SK-N-MC (cell line): ENCODE measurements at regions not wholly inside any gene's neighbourhood (a gene's known extent, or its start where the extent isn't known, plus 50 kb on each side); places are given as distances from the start of the nearest gene placed in this dataset.

Experiments
- DNase-seq: peaks from one replicate; pipeline ENCODE4 v3.0.0-alpha.2; 2011; ENCODE audit warnings: low read depth, low spot score
- H3K27ac ChIP-seq: fragments of 200-600 bp; sonication (generic); 2 replicates; pipeline ENCODE4 v1.5.1; 2016; ENCODE audit warnings: mixed run types
- H3K36me3 ChIP-seq: fragments of 200-600 bp; sonication (generic); 2 replicates; pipeline ENCODE4 v1.6.1; 2017; ENCODE audit warnings: antibody characterized with exemption, low read length, mixed read lengths; ENCODE audit not compliant: insufficient read depth
- H3K4me3 ChIP-seq: fragments of 200-600 bp; sonication (generic); 2 replicates; pipeline ENCODE4 v1.5.1; 2016
- H3K9ac ChIP-seq: fragments of 200-600 bp; sonication (generic); 2 replicates; pipeline ENCODE4 v1.8.0; 2017; ENCODE audit warnings: mixed run types, mixed read lengths; ENCODE audit not compliant: insufficient read length
- H3K9me3 ChIP-seq: fragments of 200-600 bp; sonication (generic); 2 replicates; pipeline ENCODE4 v1.6.1; 2017; ENCODE audit warnings: low read depth, mild to moderate bottlenecking, antibody characterized with exemption, low read length, moderate library complexity, mixed read lengths
- EZH2 ChIP-seq: fragments of 200-600 bp; sonication (generic); IDR thresholded peaks from one replicate; pipeline ENCODE4 v1.6.1; 2017; ENCODE audit warnings: antibody characterized with exemption
- FOXP2 ChIP-seq: optimal IDR thresholded peaks from 2 replicates; pipeline ENCODE3; 2011; ENCODE audit warnings: mild to moderate bottlenecking, moderate library complexity; ENCODE audit not compliant: insufficient read depth; ENCODE audit errors: extremely low read length, control extremely low read depth
- POLR2AphosphoS5 ChIP-seq: IDR thresholded peaks from 2 replicates; pipeline ENCODE4 v1.6.1; 2012; ENCODE audit warnings: mild to moderate bottlenecking, low read depth, low read length, borderline replicate concordance

DNA sequence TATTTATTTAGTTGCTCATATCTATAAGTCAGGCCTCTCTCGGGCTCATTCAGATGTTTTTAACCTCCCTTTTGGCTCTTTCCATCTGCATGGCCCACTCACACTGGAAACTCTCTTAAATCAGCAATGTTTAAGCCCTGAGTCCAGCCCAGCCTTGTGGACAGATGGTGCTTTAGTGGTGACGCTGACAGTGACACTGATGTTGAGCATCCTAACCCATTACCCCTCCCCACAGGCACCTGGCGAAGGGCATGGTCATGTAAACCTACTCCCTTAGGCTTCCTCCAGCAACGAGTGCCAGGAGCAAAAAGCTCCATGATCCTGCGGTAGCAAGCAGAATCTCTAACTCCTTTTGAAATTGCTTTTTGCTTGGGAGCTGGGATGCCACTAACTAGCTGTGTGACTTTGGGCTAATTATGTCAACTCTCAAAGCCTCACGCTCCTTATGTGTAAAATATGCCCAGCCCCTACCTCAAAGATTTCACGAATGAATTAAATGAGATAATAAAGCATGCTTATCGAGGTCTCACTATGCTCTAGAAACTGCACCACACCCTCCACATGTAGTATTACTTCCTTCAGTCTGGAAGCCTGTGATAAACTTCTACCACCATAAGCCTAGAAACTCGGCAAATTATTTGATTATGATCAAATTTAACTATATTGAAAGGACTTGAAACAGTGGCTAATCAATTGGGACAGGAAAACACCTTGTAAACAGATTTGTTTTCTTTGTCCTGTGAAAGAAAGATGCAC, 569.4 kb downstream of the BCOR start:
- Histone ChIP-seq H3K27ac (no peak overlapping the region), H3K9ac (no peak overlapping the region), H3K36me3 (no peaks in the 10 kb centered on the region), H3K9me3 (no peaks in the 10 kb centered on the region), H3K4me3 (no peak overlapping the region)
- no peak for TF ChIP-seq FOXP2
- DNase-seq, result no peak

DNA sequence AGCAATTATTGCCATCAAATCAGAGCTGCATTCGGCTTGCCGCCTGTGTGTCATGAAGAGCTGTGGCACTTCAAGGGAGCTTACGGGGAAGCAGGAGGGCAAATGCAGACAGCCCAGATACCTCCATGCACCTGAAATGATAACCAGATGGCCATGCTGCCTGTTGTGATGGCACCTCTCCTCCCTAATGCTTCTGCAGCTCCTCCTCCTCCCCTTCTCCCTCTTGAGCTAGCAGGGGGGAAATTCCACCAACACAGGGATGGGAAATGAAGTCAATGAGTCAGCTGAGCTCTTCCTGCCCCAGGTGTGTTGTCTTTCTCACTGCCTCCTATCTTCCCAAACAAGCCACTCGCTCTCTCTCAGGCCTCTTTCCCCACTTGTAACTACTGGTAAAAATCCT, 565.0 kb downstream of the BCOR start:
- H3K9ac ChIP-seq, result no peak overlapping the region

GRCh38 chrX:39534949-39535348, 562.8 kb downstream of the BCOR start:
- H3K9me3 ChIP-seq, result no peaks in the 10 kb centered on the region
- TF ChIP-seq EZH2, result no peak
- no peak for TF ChIP-seq FOXP2
- TF ChIP-seq POLR2AphosphoS5, result no peak
- H3K27ac ChIP-seq, result no peak overlapping the region
- no peak overlapping the region for H3K9ac ChIP-seq
- no peak for DNase-seq
- no peaks in the 10 kb centered on the region for H3K36me3 ChIP-seq
- H3K4me3 ChIP-seq, result no peak overlapping the region

More for the DNA sequence above, 565.0 kb downstream of the BCOR start:
- DNase-seq, result no peak
- TF ChIP-seq EZH2 (no peak), FOXP2 (no peak), POLR2AphosphoS5 (no peak)
- Histone ChIP-seq H3K4me3 (no peak overlapping the region), H3K36me3 (no peaks in the 10 kb centered on the region), H3K27ac (no peak overlapping the region), H3K9me3 (no peaks in the 10 kb centered on the region)

DNA sequence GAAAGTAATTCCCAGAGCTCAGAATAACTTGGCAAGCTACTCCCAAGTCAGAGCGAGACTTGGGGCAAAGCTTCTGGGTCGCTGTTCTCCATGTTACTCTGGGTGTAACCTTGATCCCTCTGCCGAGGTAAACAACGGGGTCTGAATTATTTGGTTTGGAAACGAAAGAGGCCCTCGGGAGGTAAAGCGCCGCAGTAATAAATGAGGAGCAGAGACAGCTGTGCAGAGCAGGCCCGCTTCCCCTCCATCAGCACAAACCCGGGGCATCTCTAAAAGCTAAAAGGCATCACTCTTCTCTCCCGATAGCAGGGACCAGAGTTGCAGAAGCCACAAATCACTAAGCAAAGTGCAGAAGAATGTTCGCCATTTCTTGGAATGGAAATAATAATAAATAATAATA, 561.5 kb downstream of the BCOR start:
- no peak overlapping the region for H3K9ac ChIP-seq
- no peaks in the 10 kb centered on the region for H3K36me3 ChIP-seq
- no peak overlapping the region for H3K4me3 ChIP-seq
- no peak for TF ChIP-seq POLR2AphosphoS5
- TF ChIP-seq EZH2, result no peak
- TF ChIP-seq FOXP2, result no peak
- no peaks in the 10 kb centered on the region for H3K9me3 ChIP-seq
- no peak for DNase-seq
- H3K27ac ChIP-seq, result no peak overlapping the region

DNA sequence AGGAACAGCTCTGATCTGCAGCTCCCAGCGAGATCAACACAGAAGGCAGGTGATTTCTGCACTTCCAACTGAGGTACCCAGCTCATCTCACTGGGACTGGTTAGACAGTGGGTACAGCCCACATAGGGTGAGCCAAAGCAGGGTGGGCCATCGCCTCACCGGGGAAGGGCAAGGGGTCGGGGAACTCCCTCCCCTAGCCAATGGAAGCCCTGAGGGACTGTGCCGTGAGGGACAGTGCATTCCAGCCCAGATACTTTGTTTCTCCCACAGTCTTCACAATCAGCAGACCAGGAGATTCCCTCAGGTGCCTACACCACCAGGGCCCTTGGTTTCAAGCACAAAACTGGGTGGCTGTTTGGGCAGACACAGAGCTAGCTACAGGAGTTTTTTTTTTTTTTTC, 555.9 kb downstream of the BCOR start:
- TF ChIP-seq POLR2AphosphoS5 (no peak), EZH2 (no peak), FOXP2 (no peak)
- Histone ChIP-seq H3K36me3 (no peaks in the 10 kb centered on the region), H3K27ac (no peak overlapping the region), H3K9me3 (no peaks in the 10 kb centered on the region), H3K9ac (no peak overlapping the region), H3K4me3 (no peak overlapping the region)
- DNase-seq, result no peak

DNA sequence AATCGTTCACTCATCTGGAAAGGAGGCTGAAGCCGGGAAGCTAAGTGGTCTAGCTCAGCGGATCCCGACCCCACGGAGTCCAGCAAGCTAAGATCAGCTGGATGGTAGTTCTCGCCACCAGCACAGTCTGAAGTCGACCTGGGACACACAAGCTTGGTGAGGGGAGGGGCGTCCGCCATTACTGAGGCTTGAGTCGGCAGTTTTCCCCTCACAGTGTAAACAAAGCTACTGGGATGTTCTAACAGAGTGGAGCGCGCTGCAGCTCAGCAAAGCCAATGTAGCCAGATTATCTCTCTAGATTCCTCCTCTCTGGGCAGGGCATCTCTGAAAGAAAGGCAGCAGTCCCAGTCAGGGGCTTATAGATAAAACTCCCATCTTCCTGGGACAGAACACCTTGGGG, 555.4 kb downstream of the BCOR start:
- H3K36me3 ChIP-seq, result no peaks in the 10 kb centered on the region
- H3K4me3 ChIP-seq, result no peak overlapping the region
- no peak overlapping the region for H3K9ac ChIP-seq
- H3K9me3 ChIP-seq, result no peaks in the 10 kb centered on the region
- TF ChIP-seq FOXP2 (no peak), EZH2 (no peak), POLR2AphosphoS5 (no peak)
- H3K27ac ChIP-seq, result no peak overlapping the region
- no peak for DNase-seq

DNA sequence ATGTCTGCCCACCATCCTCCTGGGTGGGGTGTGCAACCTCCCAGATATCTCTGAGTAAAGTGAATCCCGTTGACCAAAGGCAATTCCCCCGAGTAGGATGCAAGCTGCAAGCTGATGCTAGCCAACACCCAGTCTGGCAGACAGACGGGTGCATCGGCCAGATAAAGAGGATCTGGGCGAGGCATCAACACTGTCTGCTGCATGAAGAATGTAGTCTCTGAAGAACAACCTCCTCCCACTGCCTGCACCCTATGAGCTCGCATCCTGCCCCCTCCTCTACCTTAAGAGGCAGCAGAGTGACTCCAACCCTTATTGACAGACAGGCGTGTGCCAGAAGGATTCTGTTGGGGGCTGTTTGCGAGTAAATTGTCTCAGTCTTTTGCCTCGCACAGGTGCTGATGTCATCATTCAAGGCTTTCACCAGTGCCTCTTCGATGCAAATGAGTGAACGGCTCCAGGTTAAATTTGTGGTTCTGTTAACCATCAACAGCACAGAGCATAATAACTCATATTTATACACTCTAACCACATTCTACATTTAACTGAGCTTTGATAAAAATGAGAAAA, 546.9 kb downstream of the BCOR start:
- Histone ChIP-seq H3K4me3 (no peak overlapping the region), H3K27ac (no peak overlapping the region), H3K36me3 (no peaks in the 10 kb centered on the region), H3K9ac (no peak overlapping the region), H3K9me3 (no peaks in the 10 kb centered on the region)
- DNase-seq, result no peak
- TF ChIP-seq FOXP2 (no peak), POLR2AphosphoS5 (no peak), EZH2 (no peak)

DNA sequence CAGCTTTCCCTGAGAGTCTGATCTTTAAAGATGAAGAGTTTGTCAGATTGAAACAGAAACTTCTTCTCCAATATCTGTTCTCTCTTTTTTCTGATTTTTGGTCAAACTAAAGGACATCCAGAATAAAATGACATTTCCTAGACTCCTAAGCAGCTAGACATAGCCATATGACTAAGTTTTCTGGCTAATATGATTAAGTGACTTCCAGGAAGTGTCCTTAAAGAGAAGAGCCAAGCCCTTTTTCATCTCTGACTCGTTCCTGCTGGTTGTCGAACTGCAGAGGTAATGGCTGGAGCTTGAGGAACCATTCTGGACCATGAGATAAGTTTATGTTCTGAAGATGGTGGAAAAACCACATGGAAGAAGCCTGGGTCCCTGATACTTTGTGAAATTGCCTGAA, 546.0 kb downstream of the BCOR start:
- H3K9me3 ChIP-seq, result no peaks in the 10 kb centered on the region
- no peak overlapping the region for H3K9ac ChIP-seq
- no peak overlapping the region for H3K27ac ChIP-seq
- no peak overlapping the region for H3K4me3 ChIP-seq
- DNase-seq, result no peak
- H3K36me3 ChIP-seq, result no peaks in the 10 kb centered on the region
- TF ChIP-seq FOXP2 (no peak), POLR2AphosphoS5 (no peak), EZH2 (no peak)

GRCh38 chrX:39555431-39555830, 542.3 kb downstream of the BCOR start:
- no peak for DNase-seq
- TF ChIP-seq EZH2 (no peak), FOXP2 (no peak), POLR2AphosphoS5 (no peak)
- Histone ChIP-seq H3K27ac (no peak overlapping the region), H3K9ac (no peak overlapping the region), H3K4me3 (no peak overlapping the region), H3K36me3 (no peaks in the 10 kb centered on the region), H3K9me3 (no peaks in the 10 kb centered on the region)
